ENCODE measurements at regions not wholly inside any gene's neighbourhood (a gene's known extent, or its start where the extent isn't known, plus 50 kb on each side); places are given as distances from the start of the nearest gene placed in this dataset.
A peak's percentile ranks its signal among the peaks of the same experiment; 100 is the strongest.

GRCh38 chr2:12979066-12979465 is 262.3 kb downstream of the TRIB2 start:
- no peak for DNase-seq (ENCODE audit: low spot score)
- Mint-ChIP-seq H3K4me3 (ENCODE audit: unreplicated experiment) (no peak overlapping the region), H3K4me1 (ENCODE audit: unreplicated experiment) (no peaks in the 10 kb centered on the region), H3K9me3 (ENCODE audit: unreplicated experiment) (no peaks in the 10 kb centered on the region), H3K27me3 (ENCODE audit: unreplicated experiment) (no peaks in the 10 kb centered on the region), H3K27ac (ENCODE audit: unreplicated experiment) (no peak overlapping the region), H3K36me3 (ENCODE audit: low read depth, unreplicated experiment) (no peaks in the 10 kb centered on the region)
- TF ChIP-seq, protein P1, sequence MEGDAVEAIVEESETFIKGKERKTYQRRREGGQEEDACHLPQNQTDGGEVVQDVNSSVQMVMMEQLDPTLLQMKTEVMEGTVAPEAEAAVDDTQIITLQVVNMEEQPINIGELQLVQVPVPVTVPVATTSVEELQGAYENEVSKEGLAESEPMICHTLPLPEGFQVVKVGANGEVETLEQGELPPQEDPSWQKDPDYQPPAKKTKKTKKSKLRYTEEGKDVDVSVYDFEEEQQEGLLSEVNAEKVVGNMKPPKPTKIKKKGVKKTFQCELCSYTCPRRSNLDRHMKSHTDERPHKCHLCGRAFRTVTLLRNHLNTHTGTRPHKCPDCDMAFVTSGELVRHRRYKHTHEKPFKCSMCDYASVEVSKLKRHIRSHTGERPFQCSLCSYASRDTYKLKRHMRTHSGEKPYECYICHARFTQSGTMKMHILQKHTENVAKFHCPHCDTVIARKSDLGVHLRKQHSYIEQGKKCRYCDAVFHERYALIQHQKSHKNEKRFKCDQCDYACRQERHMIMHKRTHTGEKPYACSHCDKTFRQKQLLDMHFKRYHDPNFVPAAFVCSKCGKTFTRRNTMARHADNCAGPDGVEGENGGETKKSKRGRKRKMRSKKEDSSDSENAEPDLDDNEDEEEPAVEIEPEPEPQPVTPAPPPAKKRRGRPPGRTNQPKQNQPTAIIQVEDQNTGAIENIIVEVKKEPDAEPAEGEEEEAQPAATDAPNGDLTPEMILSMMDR (IDR thresholded peaks at IDR 0.05; ENCODE audit: unreplicated experiment) = no peak

- no peaks in the 10 kb centered on the region for H3K27me3 Mint-ChIP-seq (ENCODE audit: unreplicated experiment)
- no peak overlapping the region for H3K27ac Mint-ChIP-seq (ENCODE audit: unreplicated experiment)
- H3K4me3 Mint-ChIP-seq (ENCODE audit: unreplicated experiment) = no peak overlapping the region
These were observed 264.1 kb downstream of the TRIB2 start for GRCh38 chr2:12980817-12981216.

GRCh38 chr2:12982149-12982584 is 265.4 kb downstream of the TRIB2 start:
- Mint-ChIP-seq H3K4me1 (ENCODE audit: unreplicated experiment) (no peaks in the 10 kb centered on the region), H3K36me3 (ENCODE audit: low read depth, unreplicated experiment) (no peaks in the 10 kb centered on the region), H3K4me3 (ENCODE audit: unreplicated experiment) (no peak overlapping the region), H3K9me3 (ENCODE audit: unreplicated experiment) (no peaks in the 10 kb centered on the region), H3K27me3 (ENCODE audit: unreplicated experiment) (no peaks in the 10 kb centered on the region), H3K27ac (ENCODE audit: unreplicated experiment) (no peak overlapping the region)
- no peak for DNase-seq (ENCODE audit: low spot score)
- TF ChIP-seq, protein P1 (IDR thresholded peaks at IDR 0.05; ENCODE audit: unreplicated experiment) = no peak

More at GRCh38 chr2:12980817-12981216, 264.1 kb downstream of the TRIB2 start:
- no peak for DNase-seq (ENCODE audit: low spot score)
- Mint-ChIP-seq H3K4me1 (ENCODE audit: unreplicated experiment) (no peaks in the 10 kb centered on the region), H3K9me3 (ENCODE audit: unreplicated experiment) (no peaks in the 10 kb centered on the region), H3K36me3 (ENCODE audit: low read depth, unreplicated experiment) (no peaks in the 10 kb centered on the region)
- TF ChIP-seq, protein P1 (IDR thresholded peaks at IDR 0.05; ENCODE audit: unreplicated experiment) = no peak

DNA sequence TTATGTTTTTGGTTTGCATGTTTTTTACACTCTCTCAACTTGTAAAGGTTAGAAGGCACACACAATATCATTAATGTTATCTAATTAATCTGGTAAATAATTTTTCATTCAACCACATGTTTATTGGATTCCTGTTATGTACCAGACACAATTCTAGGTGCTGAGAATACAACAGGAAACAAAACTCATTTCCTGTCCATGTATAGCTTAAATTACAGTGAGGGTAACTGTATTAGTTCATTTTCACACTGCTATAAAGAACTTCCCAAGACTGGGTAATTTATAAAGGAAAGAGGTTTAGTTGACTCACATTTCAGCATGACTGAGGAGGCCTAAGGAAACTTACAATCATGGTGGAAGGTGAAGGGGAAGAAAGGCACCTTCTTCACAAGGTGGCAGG is 270.5 kb downstream of the TRIB2 start:
- Mint-ChIP-seq H3K27ac (ENCODE audit: unreplicated experiment) (peak overlapping the region; percentile 28), H3K4me1 (ENCODE audit: unreplicated experiment) (peaks cover 5% of the 10 kb centered on the region), H3K36me3 (ENCODE audit: low read depth, unreplicated experiment) (no peaks in the 10 kb centered on the region), H3K4me3 (ENCODE audit: unreplicated experiment) (no peak overlapping the region), H3K27me3 (ENCODE audit: unreplicated experiment) (no peaks in the 10 kb centered on the region), H3K9me3 (ENCODE audit: unreplicated experiment) (no peaks in the 10 kb centered on the region)
- TF ChIP-seq, protein P1 (IDR thresholded peaks at IDR 0.05; ENCODE audit: unreplicated experiment) = no peak
- DNase-seq (ENCODE audit: low spot score) = no peak

DNA sequence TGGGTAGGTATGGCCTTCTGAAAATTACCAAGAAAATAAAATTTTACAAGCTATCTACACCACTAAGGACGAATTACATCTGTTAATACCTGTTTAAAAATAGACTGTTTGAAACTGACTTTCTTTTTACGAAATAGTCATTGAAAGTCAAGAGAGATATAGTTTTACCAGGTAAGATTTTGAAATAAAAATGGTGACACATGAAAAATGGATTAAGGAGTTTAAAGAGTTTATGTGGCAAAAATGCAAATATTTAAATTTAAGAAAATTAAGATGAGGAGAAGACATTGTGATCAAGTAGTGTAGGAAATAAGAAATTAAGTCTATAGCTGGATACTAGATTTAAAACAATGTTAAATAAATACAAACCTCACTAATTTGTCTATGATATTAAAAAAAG is 271.5 kb downstream of the TRIB2 start:
- Mint-ChIP-seq H3K4me3 (ENCODE audit: unreplicated experiment) (no peak overlapping the region), H3K9me3 (ENCODE audit: unreplicated experiment) (no peaks in the 10 kb centered on the region), H3K27me3 (ENCODE audit: unreplicated experiment) (peaks cover 1% of the 10 kb centered on the region), H3K36me3 (ENCODE audit: low read depth, unreplicated experiment) (no peaks in the 10 kb centered on the region), H3K27ac (ENCODE audit: unreplicated experiment) (no peak overlapping the region), H3K4me1 (ENCODE audit: unreplicated experiment) (peaks cover 5% of the 10 kb centered on the region)
- DNase-seq (ENCODE audit: low spot score) = no peak
- TF ChIP-seq, protein P1 (IDR thresholded peaks at IDR 0.05; ENCODE audit: unreplicated experiment) = no peak
